Pancreas (tissue), 10 donors: ENCODE measurements at regions not wholly inside any gene's neighbourhood (a gene's known extent, or its start where the extent isn't known, plus 50 kb on each side); places are given as distances from the start of the nearest gene placed in this dataset.

Source experiments
- ATAC-seq, 4 donors: fragments of 200-7000 bp; cut with Tn5 transposase; one replicate each; pipeline versions ENCODE4 v1.8.0 to v1.9.1; 2020; ENCODE audit warnings: mild to moderate bottlenecking in 4 of 4, moderate library complexity in 4 of 4
- DNase-seq, 6 donors: peaks; one replicate each; pipeline ENCODE4 v3.0.0-alpha.2; 2020
- FAIRE-seq: peaks from 2 replicates; lab custom pipeline; 2012; peaks lifted over from hg19 to GRCh38; lab: Jason Lieb, UNC
- H3K27ac ChIP-seq, 4 donors: fragments of 200-600 bp; sonication (generic); 1 replicate in 3 of 4; 2 replicates in 1 of 4; pipeline versions ENCODE4 v1.5.0 to v1.8.0; 2020
- H3K27me3 ChIP-seq, 4 donors: fragments of 200-600 bp; one replicate each; pipeline ENCODE4 v1.8.0; 2021
- H3K36me3 ChIP-seq, 3 donors: fragments of 200-600 bp; sonication (generic) in 1 of 3; one replicate each; pipeline versions ENCODE4 v1.5.0 to v1.8.0; 2020 to 2021
- H3K4me1 ChIP-seq, 3 donors: fragments of 200-600 bp; one replicate each; pipeline ENCODE4 v1.8.0; 2021
- H3K4me3 ChIP-seq, 4 donors: fragments of 200-600 bp; sonication (generic) in 2 of 4; one replicate each; pipeline versions ENCODE4 v1.5.0 to v1.8.0; 2020 to 2021
- H3K9me3 ChIP-seq, 4 donors: fragments of 200-600 bp; one replicate each; pipeline ENCODE4 v1.8.0; 2021
- CTCF ChIP-seq, 4 donors: fragments of 200-600 bp; sonication (generic) in 3 of 4; IDR thresholded peaks; one replicate each; pipeline versions ENCODE4 v1.5.0 to v1.8.0; 2021; ENCODE audit warnings: antibody characterized with exemption in 4 of 4
- WGBS, 2 donors: extraction: QIAGEN DNeasy Blood & Tissue Kit; methylation state at CpG; one replicate each; pipeline ENCODE4 v1.1.7; 2013; 5-methylcytosine and 5-hydroxymethylcytosine counted together
- intact Hi-C, 3 donors: fragments of 100-400 bp; cut with DNase I; formaldehyde crosslinking; loops; one replicate each; pipeline versions ENCODE4 v1.11.1 to v1.14.2; 2022
- donor health status: healthy with polysubstance abuse.
- donor health status: DM: no; HTN: no; CAD: no; lungs with moderate emphysema.
- donor health status: DM: no; HTN: no; CAD: no.
- donor health status: control.
- donor health status: control.
- donor health status: Bipolar disorder and iron deficiency.
- donor health status: DM: yes; HTN: yes; CAD: no.
- donor health status: DM: no; HTN: no; CAD: no.
- donor health status: DM: no; HTN: no; CAD: no.
- donor health status: DM: yes; HTN: yes; CAD: no.

- intact Hi-C loops: no loop called here
- H3K9me3 ChIP-seq: no peaks in the 10 kb centered on the region
These were observed 187.4 kb downstream of the ACTL7B start for GRCh38 chr9:108668191-108668937.

GRCh38 chr9:108666240-108666784, 189.5 kb downstream of the ACTL7B start:
- no peaks in the 10 kb centered on the region for H3K4me1 ChIP-seq
- no peak overlapping the region for H3K4me3 ChIP-seq
- FAIRE-seq (no peak), ATAC-seq (no peak), DNase-seq (no peak)
- H3K36me3 ChIP-seq: no peaks in the 10 kb centered on the region
- no peak for TF ChIP-seq CTCF (IDR thresholded peaks at IDR 0.05)
- no peaks in the 10 kb centered on the region for H3K9me3 ChIP-seq
- intact Hi-C loops: no loop called here
- WGBS, 2 donors: 25 to 49% methylated on average over 3 of the region's 3 CpGs
- no peaks in the 10 kb centered on the region for H3K27me3 ChIP-seq
- H3K27ac ChIP-seq: no peak overlapping the region

More at GRCh38 chr9:108668191-108668937, 187.4 kb downstream of the ACTL7B start:
- DNase-seq (no peak), ATAC-seq (no peak), FAIRE-seq (no peak)
- 60 to 62% methylated on average over 5 of the region's 5 CpGs for WGBS, 2 donors
- Histone ChIP-seq H3K36me3 (no peaks in the 10 kb centered on the region), H3K4me1 (no peaks in the 10 kb centered on the region), H3K27ac (no peak overlapping the region), H3K27me3 (no peaks in the 10 kb centered on the region), H3K4me3 (no peak overlapping the region)
- TF ChIP-seq CTCF (IDR thresholded peaks at IDR 0.05): no peak

- ATAC-seq (no peak), DNase-seq (no peak), FAIRE-seq (no peak)
- intact Hi-C loops: no loop called here
- H3K4me3 ChIP-seq: no peak overlapping the region
- 75 to 76% methylated on average over 4 of the region's 4 CpGs for WGBS, 2 donors
- H3K36me3 ChIP-seq: no peaks in the 10 kb centered on the region
- H3K27me3 ChIP-seq: no peaks in the 10 kb centered on the region
- TF ChIP-seq CTCF (IDR thresholded peaks at IDR 0.05): no peak
- no peak overlapping the region for H3K27ac ChIP-seq
- no peaks in the 10 kb centered on the region for H3K9me3 ChIP-seq
- H3K4me1 ChIP-seq: no peaks in the 10 kb centered on the region
These were observed 190.1 kb downstream of the ACTL7B start for GRCh38 chr9:108665521-108666239.

GRCh38 chr9:108664309-108665255, 191.2 kb downstream of the ACTL7B start:
- 61 to 66% methylated on average over 5 of the region's 5 CpGs for WGBS, 2 donors
- no peak for TF ChIP-seq CTCF (IDR thresholded peaks at IDR 0.05)
- Histone ChIP-seq H3K4me3 (no peak overlapping the region), H3K9me3 (no peaks in the 10 kb centered on the region), H3K36me3 (no peaks in the 10 kb centered on the region), H3K27ac (no peak overlapping the region), H3K27me3 (no peaks in the 10 kb centered on the region), H3K4me1 (no peaks in the 10 kb centered on the region)
- intact Hi-C loops: no loop called here
- FAIRE-seq (no peak), ATAC-seq (no peak), DNase-seq (no peak)
